Panc1 (cell line): ENCODE measurements at regions not wholly inside any gene's neighbourhood (a gene's known extent, or its start where the extent isn't known, plus 50 kb on each side); places are given as distances from the start of the nearest gene placed in this dataset.

Source experiments
- POLR2AphosphoS5 ChIP-seq: IDR thresholded peaks from 2 replicates; pipeline ENCODE4 v1.6.1; 2012; ENCODE audit warnings: mild to moderate bottlenecking, low read depth, low read length, moderate library complexity
- SIN3A ChIP-seq: IDR thresholded peaks from 2 replicates; pipeline ENCODE4 v1.6.1; 2012; ENCODE audit warnings: low read depth, mild to moderate bottlenecking, low read length, moderate library complexity, borderline replicate concordance; ENCODE audit not compliant: insufficient read depth
- TF ChIP-seq, protein P1 (sequence below): fragments of 450-650 bp; IDR thresholded peaks from 2 replicates; pipeline ENCODE4 v1.5.1; 2017; ENCODE audit warnings: mild to moderate bottlenecking
- TF ChIP-seq, protein P2 (sequence below), 2 experiments: IDR thresholded peaks; 2 replicates each; pipeline ENCODE4 v1.6.1; 2011 to 2012; ENCODE audit warnings: low read depth in 2 of 2, control low read depth in 1 of 2, low read length in 1 of 2, mild to moderate bottlenecking in 1 of 2, moderate library complexity in 1 of 2; ENCODE audit not compliant: insufficient read depth in 1 of 2

DNA sequence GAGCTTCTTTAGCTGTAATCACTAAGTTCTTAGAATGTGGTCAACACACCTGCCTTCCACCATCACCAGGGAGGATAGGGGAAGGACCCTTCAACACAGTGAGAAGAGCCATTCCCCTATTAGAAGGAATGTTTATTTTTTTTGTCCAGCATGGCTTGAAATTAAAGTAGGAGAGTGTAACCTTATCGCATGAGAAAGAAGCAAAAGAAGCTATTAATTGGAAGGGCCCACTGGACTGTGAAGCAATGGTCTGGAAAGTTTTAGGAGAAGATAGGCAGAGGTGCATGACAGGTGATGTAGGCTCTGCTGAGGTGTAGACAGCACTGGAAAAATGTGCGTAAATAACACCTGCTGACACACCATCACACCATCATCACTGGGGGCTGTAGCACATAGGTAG, 1526.0 kb downstream of the MAT2B start:
- TF ChIP-seq, protein P1, sequence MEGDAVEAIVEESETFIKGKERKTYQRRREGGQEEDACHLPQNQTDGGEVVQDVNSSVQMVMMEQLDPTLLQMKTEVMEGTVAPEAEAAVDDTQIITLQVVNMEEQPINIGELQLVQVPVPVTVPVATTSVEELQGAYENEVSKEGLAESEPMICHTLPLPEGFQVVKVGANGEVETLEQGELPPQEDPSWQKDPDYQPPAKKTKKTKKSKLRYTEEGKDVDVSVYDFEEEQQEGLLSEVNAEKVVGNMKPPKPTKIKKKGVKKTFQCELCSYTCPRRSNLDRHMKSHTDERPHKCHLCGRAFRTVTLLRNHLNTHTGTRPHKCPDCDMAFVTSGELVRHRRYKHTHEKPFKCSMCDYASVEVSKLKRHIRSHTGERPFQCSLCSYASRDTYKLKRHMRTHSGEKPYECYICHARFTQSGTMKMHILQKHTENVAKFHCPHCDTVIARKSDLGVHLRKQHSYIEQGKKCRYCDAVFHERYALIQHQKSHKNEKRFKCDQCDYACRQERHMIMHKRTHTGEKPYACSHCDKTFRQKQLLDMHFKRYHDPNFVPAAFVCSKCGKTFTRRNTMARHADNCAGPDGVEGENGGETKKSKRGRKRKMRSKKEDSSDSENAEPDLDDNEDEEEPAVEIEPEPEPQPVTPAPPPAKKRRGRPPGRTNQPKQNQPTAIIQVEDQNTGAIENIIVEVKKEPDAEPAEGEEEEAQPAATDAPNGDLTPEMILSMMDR, result no peak
- no peak for TF ChIP-seq POLR2AphosphoS5
- TF ChIP-seq, protein P2, sequence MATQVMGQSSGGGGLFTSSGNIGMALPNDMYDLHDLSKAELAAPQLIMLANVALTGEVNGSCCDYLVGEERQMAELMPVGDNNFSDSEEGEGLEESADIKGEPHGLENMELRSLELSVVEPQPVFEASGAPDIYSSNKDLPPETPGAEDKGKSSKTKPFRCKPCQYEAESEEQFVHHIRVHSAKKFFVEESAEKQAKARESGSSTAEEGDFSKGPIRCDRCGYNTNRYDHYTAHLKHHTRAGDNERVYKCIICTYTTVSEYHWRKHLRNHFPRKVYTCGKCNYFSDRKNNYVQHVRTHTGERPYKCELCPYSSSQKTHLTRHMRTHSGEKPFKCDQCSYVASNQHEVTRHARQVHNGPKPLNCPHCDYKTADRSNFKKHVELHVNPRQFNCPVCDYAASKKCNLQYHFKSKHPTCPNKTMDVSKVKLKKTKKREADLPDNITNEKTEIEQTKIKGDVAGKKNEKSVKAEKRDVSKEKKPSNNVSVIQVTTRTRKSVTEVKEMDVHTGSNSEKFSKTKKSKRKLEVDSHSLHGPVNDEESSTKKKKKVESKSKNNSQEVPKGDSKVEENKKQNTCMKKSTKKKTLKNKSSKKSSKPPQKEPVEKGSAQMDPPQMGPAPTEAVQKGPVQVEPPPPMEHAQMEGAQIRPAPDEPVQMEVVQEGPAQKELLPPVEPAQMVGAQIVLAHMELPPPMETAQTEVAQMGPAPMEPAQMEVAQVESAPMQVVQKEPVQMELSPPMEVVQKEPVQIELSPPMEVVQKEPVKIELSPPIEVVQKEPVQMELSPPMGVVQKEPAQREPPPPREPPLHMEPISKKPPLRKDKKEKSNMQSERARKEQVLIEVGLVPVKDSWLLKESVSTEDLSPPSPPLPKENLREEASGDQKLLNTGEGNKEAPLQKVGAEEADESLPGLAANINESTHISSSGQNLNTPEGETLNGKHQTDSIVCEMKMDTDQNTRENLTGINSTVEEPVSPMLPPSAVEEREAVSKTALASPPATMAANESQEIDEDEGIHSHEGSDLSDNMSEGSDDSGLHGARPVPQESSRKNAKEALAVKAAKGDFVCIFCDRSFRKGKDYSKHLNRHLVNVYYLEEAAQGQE (IDR thresholded peaks at IDR 0.05; ENCODE audit: insufficient read depth in 1 of 2, low read depth in 2 of 2, low read length in 1 of 2), result no peak
- TF ChIP-seq SIN3A, result no peak
